ENCODE measurements at regions not wholly inside any gene's neighbourhood (a gene's known extent, or its start where the extent isn't known, plus 50 kb on each side); places are given as distances from the start of the nearest gene placed in this dataset.
A peak's percentile ranks its signal among the peaks of the same experiment; 100 is the strongest.

DNA sequence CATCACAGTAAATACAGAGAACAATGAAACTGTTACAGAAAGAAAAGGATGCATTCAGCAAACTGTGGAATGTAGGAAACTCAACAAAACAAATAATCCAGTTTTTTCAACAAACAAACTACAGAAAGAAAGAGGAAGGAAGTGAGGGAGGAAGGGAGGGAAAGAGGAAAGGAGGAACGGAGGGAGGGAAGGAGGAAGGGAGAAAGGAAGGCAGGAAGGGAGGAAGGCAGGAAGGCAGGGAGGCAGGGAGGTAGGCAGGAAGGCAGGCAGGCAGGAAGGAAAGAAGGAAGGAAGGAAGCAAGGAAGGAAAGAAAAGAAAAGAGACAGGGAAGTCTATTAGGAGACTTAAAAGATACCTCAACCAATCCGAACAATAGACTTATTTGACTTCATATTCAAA is 135.7 kb downstream of the EFHB start:
- Mint-ChIP-seq H3K4me3 (no peak overlapping the region), H3K9me3 (peaks cover 16 to 27% (median 17%) of the 10 kb centered on the region in 5 donors), H3K36me3 (no peaks in the 10 kb centered on the region), H3K27me3 (no peaks in the 10 kb centered on the region), H3K4me1 (no peaks in the 10 kb centered on the region), H3K27ac (peak overlapping the region in 1 of 8 donors; percentile 54)
- H3K27me3 ChIP-seq (ENCODE audit: insufficient read depth, low read length, poor library complexity, severe bottlenecking) = no peaks in the 10 kb centered on the region
- H3K4me3 ChIP-seq (ENCODE audit: low read length) = no peak overlapping the region
- H3K27ac ChIP-seq (ENCODE audit: low read depth, low read length) = no peak overlapping the region
- H3K4me1 ChIP-seq (ENCODE audit: insufficient read depth, low read length) = no peaks in the 10 kb centered on the region
- H3K9me3 ChIP-seq (ENCODE audit: low read length) = no peaks in the 10 kb centered on the region
- H3K36me3 ChIP-seq (ENCODE audit: insufficient read depth, low read length) = no peaks in the 10 kb centered on the region
- ChIA-PET CTCF (no interaction called here), POLR2A (no interaction called here)
- DNase-seq = no peak

DNA sequence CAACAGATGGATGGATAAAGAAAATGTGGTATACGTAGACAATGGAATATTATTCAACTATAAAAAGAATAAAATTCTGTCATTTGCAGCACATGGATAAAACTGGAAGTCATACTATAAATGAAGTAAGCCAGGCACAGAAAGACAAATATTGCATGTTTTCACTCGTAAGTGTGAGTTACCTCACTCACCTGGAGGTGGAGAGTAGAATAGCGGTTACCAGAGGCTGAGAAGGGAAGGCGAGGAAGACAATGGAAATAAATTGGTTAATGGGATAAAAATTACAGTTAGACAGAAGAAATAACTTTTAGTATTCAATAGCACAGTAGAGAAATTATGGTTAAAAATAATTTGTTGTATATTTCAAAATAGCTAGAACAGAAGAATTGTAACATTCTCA is 141.6 kb downstream of the EFHB start:
- H3K4me1 Mint-ChIP-seq = no peaks in the 10 kb centered on the region
- Histone ChIP-seq H3K36me3 (ENCODE audit: insufficient read depth, low read length) (no peaks in the 10 kb centered on the region), H3K4me3 (ENCODE audit: low read length) (no peak overlapping the region), H3K4me1 (ENCODE audit: insufficient read depth, low read length) (no peaks in the 10 kb centered on the region), H3K27ac (ENCODE audit: low read depth, low read length) (no peak overlapping the region), H3K27me3 (ENCODE audit: insufficient read depth, low read length, poor library complexity, severe bottlenecking) (no peaks in the 10 kb centered on the region), H3K9me3 (ENCODE audit: low read length) (no peaks in the 10 kb centered on the region)
- ChIA-PET POLR2A (no interaction called here), CTCF (no interaction called here)
- no peaks in the 10 kb centered on the region for H3K36me3 Mint-ChIP-seq
- DNase-seq = no peak
- H3K4me3 Mint-ChIP-seq = no peak overlapping the region
- H3K27ac Mint-ChIP-seq = no peak overlapping the region
- no peaks in the 10 kb centered on the region for H3K9me3 Mint-ChIP-seq
- peaks cover 0 to 4% of the 10 kb centered on the region in 2 donors for H3K27me3 Mint-ChIP-seq

DNA sequence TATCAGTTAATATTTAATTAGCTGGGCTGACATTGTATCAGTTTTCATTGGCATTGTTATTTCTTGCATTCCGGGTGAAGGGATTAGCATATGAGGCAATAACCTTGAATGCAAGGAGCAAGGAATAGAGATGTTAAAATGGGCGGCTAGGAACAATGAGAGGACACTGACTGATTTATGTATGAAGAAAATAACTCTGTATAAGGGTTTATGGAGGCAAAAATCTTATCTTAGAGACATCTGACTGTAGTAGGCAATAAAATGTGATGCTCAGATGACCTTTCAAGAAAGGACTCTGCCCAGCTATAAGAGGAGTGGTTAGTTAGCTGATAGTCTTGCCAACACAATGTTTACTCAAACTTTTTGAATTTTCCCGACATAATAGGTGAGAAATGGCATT is 158.3 kb downstream of the EFHB start:
- H3K36me3 Mint-ChIP-seq = no peaks in the 10 kb centered on the region
- CTCF ChIA-PET = no interaction called here
- POLR2A ChIA-PET = no interaction called here
- Histone ChIP-seq H3K27ac (ENCODE audit: low read depth, low read length) (no peak overlapping the region), H3K36me3 (ENCODE audit: insufficient read depth, low read length) (no peaks in the 10 kb centered on the region), H3K9me3 (ENCODE audit: low read length) (no peaks in the 10 kb centered on the region), H3K4me1 (ENCODE audit: insufficient read depth, low read length) (no peaks in the 10 kb centered on the region), H3K27me3 (ENCODE audit: insufficient read depth, low read length, poor library complexity, severe bottlenecking) (no peaks in the 10 kb centered on the region), H3K4me3 (ENCODE audit: low read length) (no peak overlapping the region)
- no peak overlapping the region for H3K27ac Mint-ChIP-seq
- H3K4me1 Mint-ChIP-seq = no peaks in the 10 kb centered on the region
- DNase-seq = no peak
- H3K9me3 Mint-ChIP-seq = peaks cover 0 to 2% (median 0%) of the 10 kb centered on the region in 5 donors
- peaks cover 3 to 4% of the 10 kb centered on the region in 2 donors for H3K27me3 Mint-ChIP-seq
- no peak overlapping the region for H3K4me3 Mint-ChIP-seq

DNA sequence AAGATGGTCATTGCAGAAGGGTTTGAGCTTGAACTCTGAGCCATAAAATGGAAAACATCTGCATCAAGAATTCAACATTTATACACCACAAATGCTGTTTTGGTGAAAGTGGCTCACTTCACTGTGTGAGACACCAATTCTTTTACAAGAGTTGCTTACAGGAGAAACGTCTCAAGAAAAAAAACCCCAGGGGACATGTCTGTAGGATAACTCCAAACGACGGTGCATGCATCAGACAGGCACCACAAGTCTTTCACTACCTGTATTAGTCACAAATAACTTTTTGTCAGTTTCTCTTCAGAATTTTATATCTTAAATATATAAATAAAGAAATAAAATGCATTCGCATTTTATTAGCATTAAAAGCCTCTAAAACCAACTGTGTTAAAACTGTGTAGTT is 164.3 kb downstream of the EFHB start:
- Histone ChIP-seq H3K27ac (ENCODE audit: low read depth, low read length) (no peak overlapping the region), H3K36me3 (ENCODE audit: insufficient read depth, low read length) (no peaks in the 10 kb centered on the region), H3K27me3 (ENCODE audit: insufficient read depth, low read length, poor library complexity, severe bottlenecking) (no peaks in the 10 kb centered on the region), H3K9me3 (ENCODE audit: low read length) (no peaks in the 10 kb centered on the region), H3K4me3 (ENCODE audit: low read length) (no peak overlapping the region), H3K4me1 (ENCODE audit: insufficient read depth, low read length) (no peaks in the 10 kb centered on the region)
- CTCF ChIA-PET = no interaction called here
- Mint-ChIP-seq H3K27ac (no peak overlapping the region), H3K4me1 (no peaks in the 10 kb centered on the region), H3K27me3 (no peaks in the 10 kb centered on the region), H3K36me3 (no peaks in the 10 kb centered on the region), H3K4me3 (no peak overlapping the region), H3K9me3 (no peaks in the 10 kb centered on the region)
- DNase-seq = no peak
- POLR2A ChIA-PET = no interaction called here

DNA sequence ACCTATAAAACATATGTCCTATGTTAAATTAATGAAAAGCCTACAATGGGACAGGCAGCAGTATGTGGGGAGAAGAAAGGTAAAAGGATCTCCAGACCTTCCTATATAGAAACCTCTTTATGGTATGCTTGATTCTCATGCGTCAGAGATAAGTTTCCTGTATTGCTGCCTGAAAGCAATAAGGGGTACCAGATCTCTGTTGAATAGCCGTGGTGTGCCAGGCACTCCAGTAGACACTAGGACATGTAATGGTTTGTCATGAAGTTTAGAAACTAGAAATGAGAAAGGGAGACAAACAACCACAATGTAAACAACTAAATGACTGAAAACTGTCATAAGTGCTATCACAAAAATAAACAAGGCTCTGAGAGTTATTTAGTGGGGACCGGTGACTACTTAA is 168.1 kb downstream of the EFHB start:
- CTCF ChIA-PET = no interaction called here
- H3K4me3 ChIP-seq (ENCODE audit: low read length) = no peak overlapping the region
- H3K27me3 ChIP-seq (ENCODE audit: insufficient read depth, low read length, poor library complexity, severe bottlenecking) = no peaks in the 10 kb centered on the region
- DNase-seq = no peak
- H3K9me3 Mint-ChIP-seq = no peaks in the 10 kb centered on the region
- no peak overlapping the region for H3K27ac ChIP-seq (ENCODE audit: low read depth, low read length)
- H3K36me3 Mint-ChIP-seq = no peaks in the 10 kb centered on the region
- no peak overlapping the region for H3K27ac Mint-ChIP-seq
- H3K4me1 ChIP-seq (ENCODE audit: insufficient read depth, low read length) = no peaks in the 10 kb centered on the region
- H3K36me3 ChIP-seq (ENCODE audit: insufficient read depth, low read length) = no peaks in the 10 kb centered on the region
- no peaks in the 10 kb centered on the region for H3K9me3 ChIP-seq (ENCODE audit: low read length)
- no peaks in the 10 kb centered on the region for H3K4me1 Mint-ChIP-seq
- POLR2A ChIA-PET = no interaction called here
- H3K4me3 Mint-ChIP-seq = no peak overlapping the region
- H3K27me3 Mint-ChIP-seq = no peaks in the 10 kb centered on the region

DNA sequence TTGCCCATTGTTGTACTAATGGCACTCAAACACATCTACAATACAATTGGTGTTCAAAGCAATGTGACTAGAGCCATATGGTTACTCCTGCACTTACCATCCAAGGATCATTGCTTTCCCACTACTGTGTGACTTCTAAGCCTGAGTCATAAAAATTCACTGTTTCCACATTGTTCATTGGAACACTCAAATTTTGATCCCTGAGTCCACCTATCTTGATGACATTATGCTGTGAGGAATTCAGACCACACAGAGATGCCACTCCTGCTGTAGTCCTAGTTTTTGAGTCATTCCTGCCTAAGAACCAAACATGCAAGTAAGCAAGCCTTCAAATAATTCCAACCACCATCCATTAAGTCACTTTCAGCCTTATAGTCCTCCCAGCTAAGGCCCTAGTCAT is 176.2 kb downstream of the EFHB start:
- H3K9me3 Mint-ChIP-seq = peaks cover 0 to 7% (median 3%) of the 10 kb centered on the region in 5 donors
- Histone ChIP-seq H3K27me3 (ENCODE audit: insufficient read depth, low read length, poor library complexity, severe bottlenecking) (no peaks in the 10 kb centered on the region), H3K27ac (ENCODE audit: low read depth, low read length) (no peak overlapping the region), H3K36me3 (ENCODE audit: insufficient read depth, low read length) (no peaks in the 10 kb centered on the region), H3K4me3 (ENCODE audit: low read length) (no peak overlapping the region), H3K9me3 (ENCODE audit: low read length) (no peaks in the 10 kb centered on the region), H3K4me1 (ENCODE audit: insufficient read depth, low read length) (no peaks in the 10 kb centered on the region)
- ChIA-PET CTCF (no interaction called here), POLR2A (no interaction called here)
- no peaks in the 10 kb centered on the region for H3K36me3 Mint-ChIP-seq
- no peaks in the 10 kb centered on the region for H3K4me1 Mint-ChIP-seq
- no peak for DNase-seq
- H3K27ac Mint-ChIP-seq = no peak overlapping the region
- no peak overlapping the region for H3K4me3 Mint-ChIP-seq
- H3K27me3 Mint-ChIP-seq = no peaks in the 10 kb centered on the region

DNA sequence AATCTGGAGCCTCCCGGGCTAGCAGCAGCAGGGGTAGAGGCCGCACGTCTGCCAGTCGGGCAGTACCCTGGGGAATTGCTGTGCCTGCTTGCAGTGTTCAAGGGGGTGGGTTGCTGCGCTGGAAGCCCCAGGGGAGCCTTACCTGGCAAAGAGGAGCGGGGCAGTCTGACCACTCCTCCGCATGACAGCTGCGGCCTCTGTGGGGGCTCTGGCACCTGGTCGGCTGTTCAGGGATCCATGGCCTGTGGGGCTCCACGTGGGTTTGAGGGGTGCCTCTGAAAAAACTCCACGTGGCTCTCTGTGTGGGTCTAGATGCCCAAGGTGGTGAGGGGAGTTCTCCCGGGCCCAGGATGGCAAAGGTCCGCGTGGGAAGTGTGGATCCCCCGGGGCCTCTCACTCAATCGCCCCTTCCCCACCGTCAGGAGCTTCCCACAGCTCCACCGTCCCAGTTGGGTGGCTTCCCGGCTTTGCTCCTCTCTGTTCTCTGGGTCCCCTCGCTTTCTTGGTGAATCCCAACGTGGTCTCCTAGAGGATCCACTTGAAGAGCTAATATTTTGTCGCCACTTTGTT is 184.5 kb downstream of the EFHB start:
- no peaks in the 10 kb centered on the region for H3K4me1 ChIP-seq (ENCODE audit: insufficient read depth, low read length)
- CTCF ChIA-PET = no interaction called here
- H3K4me3 Mint-ChIP-seq = no peak overlapping the region
- POLR2A ChIA-PET = no interaction called here
- H3K4me3 ChIP-seq (ENCODE audit: low read length) = no peak overlapping the region
- H3K27me3 ChIP-seq (ENCODE audit: insufficient read depth, low read length, poor library complexity, severe bottlenecking) = no peaks in the 10 kb centered on the region
- no peak overlapping the region for H3K27ac Mint-ChIP-seq
- DNase-seq = peak in 2 of 5 donors; percentile 1 to 36
- H3K36me3 Mint-ChIP-seq = peaks cover 0 to 1% (median 0%) of the 10 kb centered on the region in 3 donors
- H3K36me3 ChIP-seq (ENCODE audit: insufficient read depth, low read length) = no peaks in the 10 kb centered on the region
- H3K9me3 ChIP-seq (ENCODE audit: low read length) = no peaks in the 10 kb centered on the region
- H3K27me3 Mint-ChIP-seq = peaks cover 0 to 1% of the 10 kb centered on the region in 2 donors
- H3K4me1 Mint-ChIP-seq = no peaks in the 10 kb centered on the region
- peaks cover 0 to 8% (median 5%) of the 10 kb centered on the region in 5 donors for H3K9me3 Mint-ChIP-seq
- H3K27ac ChIP-seq (ENCODE audit: low read depth, low read length) = no peak overlapping the region

DNA sequence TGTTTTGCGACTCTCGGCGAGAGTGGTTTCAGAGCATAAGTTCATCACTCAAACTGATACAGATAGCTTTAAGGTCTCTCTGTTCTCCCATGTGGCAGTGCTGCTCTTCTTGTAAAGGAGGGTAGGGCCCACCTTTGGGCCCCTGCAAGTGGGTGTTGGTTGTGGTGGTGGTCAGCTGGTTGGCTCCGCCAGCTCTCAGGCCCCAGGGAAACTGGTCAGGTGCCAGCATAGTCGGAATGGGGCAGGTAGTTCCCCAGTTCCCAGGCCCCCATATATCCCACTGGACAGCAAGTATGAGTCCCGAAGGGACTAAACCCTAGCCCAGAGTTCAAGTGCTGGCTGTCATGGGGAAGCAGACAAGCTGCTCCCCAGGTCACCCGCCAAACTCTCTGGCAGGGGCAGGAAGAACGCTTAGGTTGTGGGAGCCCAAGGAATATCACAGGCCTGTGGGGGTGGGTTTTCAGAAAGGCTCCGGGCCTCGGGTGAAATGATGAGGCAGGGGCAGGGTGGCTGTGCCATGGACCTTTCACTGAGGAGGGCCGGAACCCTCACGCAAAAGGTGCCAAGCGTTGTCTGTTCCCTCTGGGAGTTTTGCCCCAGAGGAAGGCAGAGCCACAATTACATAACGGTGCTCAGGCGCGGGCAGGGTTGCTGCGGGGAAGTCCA is 185.1 kb downstream of the EFHB start:
- no peaks in the 10 kb centered on the region for H3K9me3 ChIP-seq (ENCODE audit: low read length)
- H3K4me3 Mint-ChIP-seq = no peak overlapping the region
- ChIA-PET POLR2A (no interaction called here), CTCF (no interaction called here)
- H3K36me3 Mint-ChIP-seq = peaks cover 0 to 1% (median 0%) of the 10 kb centered on the region in 3 donors
- no peak overlapping the region for H3K27ac ChIP-seq (ENCODE audit: low read depth, low read length)
- DNase-seq = no peak
- H3K4me1 Mint-ChIP-seq = no peaks in the 10 kb centered on the region
- peaks cover 0 to 8% (median 3%) of the 10 kb centered on the region in 5 donors for H3K9me3 Mint-ChIP-seq
- no peaks in the 10 kb centered on the region for H3K4me1 ChIP-seq (ENCODE audit: insufficient read depth, low read length)
- H3K27me3 Mint-ChIP-seq = peaks cover 0 to 1% of the 10 kb centered on the region in 2 donors
- no peaks in the 10 kb centered on the region for H3K27me3 ChIP-seq (ENCODE audit: insufficient read depth, low read length, poor library complexity, severe bottlenecking)
- H3K4me3 ChIP-seq (ENCODE audit: low read length) = no peak overlapping the region
- H3K36me3 ChIP-seq (ENCODE audit: insufficient read depth, low read length) = no peaks in the 10 kb centered on the region
- H3K27ac Mint-ChIP-seq = no peak overlapping the region
